GM19239 (cell line): ENCODE measurements at regions not wholly inside any gene's neighbourhood (a gene's known extent, or its start where the extent isn't known, plus 50 kb on each side); places are given as distances from the start of the nearest gene placed in this dataset.

Experiments
- DNase-seq: peaks from one replicate; pipeline ENCODE4 v3.0.0; 2011; ENCODE audit warnings: low spot score; ENCODE audit not compliant: insufficient read length
- FAIRE-seq: peaks from 2 replicates; lab custom pipeline; 2011; peaks lifted over from hg19 to GRCh38; lab: Jason Lieb, UNC

- no peak for DNase-seq
- no peak for FAIRE-seq
Measured at GRCh38 chr5:96084874-96085506, 123.3 kb upstream of the ELL2 start.

GRCh38 chr5:96083361-96083881 lies 121.8 kb upstream of the ELL2 start:
- FAIRE-seq (no peak), DNase-seq (no peak)

GRCh38 chr5:96081276-96081858 lies 119.7 kb upstream of the ELL2 start:
- FAIRE-seq (no peak), DNase-seq (no peak)

GRCh38 chr5:96080557-96080956 lies 118.9 kb upstream of the ELL2 start:
- FAIRE-seq (no peak), DNase-seq (no peak)

GRCh38 chr5:96079962-96080361 lies 118.3 kb upstream of the ELL2 start:
- no peak for FAIRE-seq
- no peak for DNase-seq

- FAIRE-seq = no peak
- no peak for DNase-seq
Measured at GRCh38 chr5:96079075-96079474, 117.4 kb upstream of the ELL2 start.

- DNase-seq = no peak
- no peak for FAIRE-seq
Measured at GRCh38 chr5:96076451-96076850, 114.8 kb upstream of the ELL2 start.

- no peak for DNase-seq
Measured at GRCh38 chr5:96075579-96076289, 114.1 kb upstream of the ELL2 start.

GRCh38 chr5:96074870-96075269 lies 113.2 kb upstream of the ELL2 start:
- no peak for DNase-seq
- FAIRE-seq = no peak

More at GRCh38 chr5:96075579-96076289, 114.1 kb upstream of the ELL2 start:
- FAIRE-seq = peak; percentile 11

GRCh38 chr5:96074460-96074859 lies 112.8 kb upstream of the ELL2 start:
- no peak for FAIRE-seq

GRCh38 chr5:96072791-96073165 lies 111.1 kb upstream of the ELL2 start:
- DNase-seq = no peak
- FAIRE-seq = no peak

More at GRCh38 chr5:96074460-96074859, 112.8 kb upstream of the ELL2 start:
- DNase-seq = no peak

- no peak for DNase-seq
- no peak for FAIRE-seq
Measured at GRCh38 chr5:96072138-96072790, 110.6 kb upstream of the ELL2 start.

GRCh38 chr5:96070622-96071225 lies 109.1 kb upstream of the ELL2 start:
- no peak for FAIRE-seq
- DNase-seq = no peak

GRCh38 chr5:96067894-96068614 lies 106.4 kb upstream of the ELL2 start:
- FAIRE-seq (no peak), DNase-seq (no peak)

- FAIRE-seq (no peak), DNase-seq (no peak)
Measured at GRCh38 chr5:96067251-96067650, 105.6 kb upstream of the ELL2 start.

GRCh38 chr5:96066386-96066719 lies 104.7 kb upstream of the ELL2 start:
- FAIRE-seq (no peak), DNase-seq (no peak)

- DNase-seq = no peak
- no peak for FAIRE-seq
Measured at GRCh38 chr5:96065685-96066385, 104.2 kb upstream of the ELL2 start.

GRCh38 chr5:96064877-96065276 lies 103.2 kb upstream of the ELL2 start:
- FAIRE-seq = no peak
- DNase-seq = no peak

GRCh38 chr5:96062836-96063235 lies 101.2 kb upstream of the ELL2 start:
- FAIRE-seq (no peak), DNase-seq (no peak)
